BE2C (cell line): ENCODE measurements at regions not wholly inside any gene's neighbourhood (a gene's known extent, or its start where the extent isn't known, plus 50 kb on each side); places are given as distances from the start of the nearest gene placed in this dataset.

ENCODE experiments used
- DNase-seq: peaks from one replicate; pipeline ENCODE4 v3.0.0-alpha.2; 2020
- H3K27me3 ChIP-seq: fragments of 250-450 bp; sonication (Bioruptor Pico); 2 replicates; pipeline ENCODE4 v1.5.1; 2020; ENCODE audit warnings: mild to moderate bottlenecking
- H3K36me3 ChIP-seq: fragments of 250-450 bp; sonication (Bioruptor Pico); 2 replicates; pipeline ENCODE4 v1.5.1; 2020; ENCODE audit warnings: mild to moderate bottlenecking
- H3K4me1 ChIP-seq: fragments of 250-450 bp; sonication (Bioruptor Pico); 2 replicates; pipeline ENCODE4 v1.5.1; 2020
- H3K4me3 ChIP-seq: 2 replicates; pipeline ENCODE4 v1.5.1; 2011; ENCODE audit warnings: low read depth, low read length
- H3K9me3 ChIP-seq: fragments of 250-450 bp; sonication (Bioruptor Pico); 2 replicates; pipeline ENCODE4 v1.5.1; 2020
- TF ChIP-seq, protein P1 (sequence below): IDR thresholded peaks from 2 replicates; pipeline ENCODE4 v1.5.1; 2012; ENCODE audit warnings: mild to moderate bottlenecking, low read depth, low read length

DNA sequence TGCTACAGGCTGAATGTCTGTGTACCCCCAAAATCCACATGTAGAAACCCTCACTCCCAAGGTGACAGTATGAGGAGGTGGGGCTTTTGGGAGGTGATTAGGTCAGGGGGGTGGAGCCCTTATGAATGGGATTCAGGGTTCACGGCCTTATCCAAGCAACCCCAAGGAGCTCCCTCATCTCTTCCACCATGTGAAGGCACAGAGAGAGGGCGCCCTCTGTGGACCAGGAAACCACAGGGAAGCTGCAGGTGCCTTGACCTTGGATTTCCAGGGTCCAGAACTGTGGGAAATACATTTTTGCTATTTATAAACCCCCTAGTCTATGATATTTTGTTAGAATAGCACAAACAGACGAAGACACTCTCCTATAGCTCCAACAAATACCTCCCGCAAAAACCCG is 53.6 kb upstream of the IRX2 start:
- no peak for DNase-seq
- no peaks in the 10 kb centered on the region for H3K27me3 ChIP-seq
- no peaks in the 10 kb centered on the region for H3K9me3 ChIP-seq
- no peak overlapping the region for H3K4me3 ChIP-seq
- no peaks in the 10 kb centered on the region for H3K4me1 ChIP-seq
- no peaks in the 10 kb centered on the region for H3K36me3 ChIP-seq
- TF ChIP-seq, protein P1, sequence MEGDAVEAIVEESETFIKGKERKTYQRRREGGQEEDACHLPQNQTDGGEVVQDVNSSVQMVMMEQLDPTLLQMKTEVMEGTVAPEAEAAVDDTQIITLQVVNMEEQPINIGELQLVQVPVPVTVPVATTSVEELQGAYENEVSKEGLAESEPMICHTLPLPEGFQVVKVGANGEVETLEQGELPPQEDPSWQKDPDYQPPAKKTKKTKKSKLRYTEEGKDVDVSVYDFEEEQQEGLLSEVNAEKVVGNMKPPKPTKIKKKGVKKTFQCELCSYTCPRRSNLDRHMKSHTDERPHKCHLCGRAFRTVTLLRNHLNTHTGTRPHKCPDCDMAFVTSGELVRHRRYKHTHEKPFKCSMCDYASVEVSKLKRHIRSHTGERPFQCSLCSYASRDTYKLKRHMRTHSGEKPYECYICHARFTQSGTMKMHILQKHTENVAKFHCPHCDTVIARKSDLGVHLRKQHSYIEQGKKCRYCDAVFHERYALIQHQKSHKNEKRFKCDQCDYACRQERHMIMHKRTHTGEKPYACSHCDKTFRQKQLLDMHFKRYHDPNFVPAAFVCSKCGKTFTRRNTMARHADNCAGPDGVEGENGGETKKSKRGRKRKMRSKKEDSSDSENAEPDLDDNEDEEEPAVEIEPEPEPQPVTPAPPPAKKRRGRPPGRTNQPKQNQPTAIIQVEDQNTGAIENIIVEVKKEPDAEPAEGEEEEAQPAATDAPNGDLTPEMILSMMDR, result no peak

DNA sequence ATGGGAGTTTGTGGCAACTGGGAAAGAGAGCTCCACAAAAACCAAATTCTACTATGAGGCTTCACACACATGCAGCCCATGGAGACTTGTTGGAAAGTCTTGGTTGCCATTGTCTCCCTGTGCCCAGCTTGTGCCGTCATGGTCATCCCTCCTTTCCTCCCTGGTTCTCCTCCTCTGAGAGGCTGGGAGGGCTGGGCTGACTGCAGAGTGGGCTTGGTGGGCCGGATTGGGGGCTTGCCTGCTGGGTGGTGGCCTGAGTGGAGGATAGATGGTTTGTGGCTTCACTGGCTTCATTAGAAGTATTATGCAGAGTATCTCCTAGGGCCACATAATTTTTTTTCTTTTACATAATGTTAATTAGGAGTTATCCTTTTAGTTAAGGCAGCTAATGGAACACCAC is 52.3 kb upstream of the IRX2 start:
- TF ChIP-seq, protein P1, result no peak
- Histone ChIP-seq H3K27me3 (no peaks in the 10 kb centered on the region), H3K9me3 (no peaks in the 10 kb centered on the region; the same call in 1 of the 2 replicates), H3K4me1 (no peaks in the 10 kb centered on the region), H3K4me3 (no peak overlapping the region), H3K36me3 (no peaks in the 10 kb centered on the region)
- no peak for DNase-seq

DNA sequence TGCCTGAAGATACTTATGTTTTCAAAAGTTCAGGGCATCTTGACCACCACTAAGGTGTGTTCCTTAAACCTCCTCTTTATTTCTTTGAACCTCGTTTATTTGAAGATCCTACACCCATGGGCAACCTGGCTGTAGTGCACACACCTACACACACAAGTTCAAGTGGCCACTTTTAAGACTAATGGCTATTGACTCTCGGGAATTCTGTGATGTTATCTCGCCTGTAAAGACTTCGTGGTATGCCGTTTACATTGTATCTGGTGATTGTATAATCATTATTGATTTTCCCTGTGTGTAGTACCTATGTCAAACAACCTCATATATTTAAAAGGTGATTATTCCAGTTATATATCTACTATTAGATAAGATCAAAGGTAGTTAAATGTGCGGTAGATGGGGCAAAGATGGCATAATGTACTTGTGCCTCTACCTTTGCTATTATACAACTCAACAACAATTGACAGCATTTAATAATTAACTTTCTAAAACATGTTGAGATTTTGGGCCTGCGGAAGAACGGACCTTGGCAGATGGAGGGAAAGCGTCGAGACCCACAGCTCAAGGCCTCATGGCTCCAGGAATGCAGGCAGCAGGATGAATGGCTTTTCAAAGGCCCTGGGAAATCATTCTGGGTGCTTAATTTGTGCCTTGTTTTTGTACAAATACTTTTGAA is 51.4 kb upstream of the IRX2 start:
- no peak overlapping the region for H3K4me3 ChIP-seq

DNA sequence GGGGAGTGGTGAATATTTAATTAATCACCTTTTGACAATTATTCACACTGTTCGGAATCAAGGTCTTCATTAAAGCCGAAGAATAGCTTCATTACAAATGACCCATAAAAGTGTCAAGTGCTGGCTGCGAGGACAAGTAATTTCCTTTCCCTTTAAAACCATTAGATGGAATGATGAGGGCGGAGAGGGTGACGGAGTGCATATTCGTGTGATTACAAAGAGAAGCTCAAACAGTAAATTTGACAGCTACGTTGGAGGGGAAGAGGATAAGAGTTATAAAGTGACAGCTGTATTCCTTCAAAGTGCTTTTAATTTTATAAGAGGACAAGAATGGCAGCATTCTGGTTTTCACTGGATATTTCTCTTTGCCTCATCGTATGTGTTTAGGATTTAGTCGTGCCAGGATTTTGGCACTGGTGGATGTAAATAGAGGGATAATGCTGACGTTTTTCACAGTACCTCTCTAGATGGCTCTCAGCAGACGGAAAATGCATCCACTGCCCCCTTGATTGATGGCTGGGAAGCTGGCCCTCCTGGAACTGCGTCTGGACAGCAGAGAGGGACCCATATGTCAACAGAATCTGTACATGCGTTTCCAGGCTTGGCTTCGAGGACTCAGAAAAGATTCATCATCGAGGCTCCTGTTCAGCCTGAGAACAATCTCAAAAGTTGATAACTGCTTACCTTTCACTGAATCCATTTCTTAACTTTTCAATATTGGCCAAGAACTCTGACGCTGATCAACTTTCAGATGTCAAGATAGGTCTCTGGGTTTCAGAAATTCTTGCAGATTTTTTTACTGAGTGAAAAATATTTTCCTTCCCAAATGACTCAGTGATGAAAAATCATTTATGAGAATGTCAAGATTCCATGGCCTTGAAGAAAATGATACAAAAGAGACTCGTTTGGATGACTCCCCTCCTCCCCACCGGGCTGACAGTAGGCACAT is 50.4 kb upstream of the IRX2 start:
- no peaks in the 10 kb centered on the region for H3K36me3 ChIP-seq
- no peak for DNase-seq
- no peaks in the 10 kb centered on the region for H3K27me3 ChIP-seq
- H3K4me1 ChIP-seq, result no peaks in the 10 kb centered on the region
- no peaks in the 10 kb centered on the region; the same call in 1 of the 2 replicates for H3K9me3 ChIP-seq
- TF ChIP-seq, protein P1, result no peak
- H3K4me3 ChIP-seq, result no peak overlapping the region

More for the DNA sequence above, 51.4 kb upstream of the IRX2 start:
- TF ChIP-seq, protein P1, result no peak
- Histone ChIP-seq H3K9me3 (no peaks in the 10 kb centered on the region; the same call in 1 of the 2 replicates), H3K27me3 (no peaks in the 10 kb centered on the region), H3K36me3 (no peaks in the 10 kb centered on the region), H3K4me1 (no peaks in the 10 kb centered on the region)
- no peak for DNase-seq
